Panc1 (cell line): ENCODE measurements at regions not wholly inside any gene's neighbourhood (a gene's known extent, or its start where the extent isn't known, plus 50 kb on each side); places are given as distances from the start of the nearest gene placed in this dataset.

ENCODE experiments used
- ATAC-seq: fragments of 200-7000 bp; cut with Tn5 transposase; 2 replicates; pipeline ENCODE4 v1.9.1; 2020; ENCODE audit warnings: mild to moderate bottlenecking, moderate library complexity
- BruUV-seq: library from RNA; stranded (reverse); fragments of 400-500 nt; replicated peaks from 2 replicates; lab custom pipeline; 2021; lab: Mats Ljungman, UMichigan
- CTCF ChIA-PET: fragments of 300-600 bp; sonication (Branson Sonifier 250); formaldehyde crosslinking; loops from one replicate; lab custom pipeline; 2022; ENCODE audit warnings: antibody characterized with exemption; lab: Charles Lee
- POLR2A ChIA-PET: fragments of 300-600 bp; sonication (Branson Sonifier 250); formaldehyde crosslinking; loops from one replicate; lab custom pipeline; 2022; ENCODE audit warnings: antibody characterized with exemption; lab: Charles Lee
- DNase-seq: peaks from one replicate; pipeline ENCODE4 v3.0.0-alpha.2; 2010; ENCODE audit warnings: low read depth, low spot score
- H3K27ac ChIP-seq: 2 replicates; pipeline ENCODE4 v1.5.1; 2011; ENCODE audit warnings: mild to moderate bottlenecking, low read length, inconsistent platforms
- H3K27me3 ChIP-seq: fragments of 200-500 bp; sonication (Bioruptor generic); 2 replicates; pipeline ENCODE4 v1.6.0; 2014; ENCODE audit warnings: low read length, inconsistent platforms; ENCODE audit not compliant: control insufficient read depth, insufficient read depth
- H3K36me3 ChIP-seq: fragments of 200-500 bp; sonication (Bioruptor generic); 2 replicates; pipeline ENCODE4 v1.5.1; 2014; ENCODE audit warnings: inconsistent platforms, mild to moderate bottlenecking, low read length, moderate library complexity; ENCODE audit not compliant: control insufficient read depth, insufficient read depth
- H3K4me1 ChIP-seq: 2 replicates; pipeline ENCODE4 v1.5.1; 2011; ENCODE audit warnings: inconsistent platforms, mild to moderate bottlenecking, low read length, moderate library complexity; ENCODE audit not compliant: control insufficient read depth, insufficient read depth
- H3K4me3 ChIP-seq, 2 experiments: 2 replicates each; pipeline ENCODE4 v1.5.1; 2011 to 2012; ENCODE audit warnings: low read depth in 2 of 2, low read length in 2 of 2, mild to moderate bottlenecking in 2 of 2, inconsistent platforms in 1 of 2, moderate library complexity in 1 of 2
- H3K9me3 ChIP-seq: fragments of 200-500 bp; sonication (Bioruptor generic); 2 replicates; pipeline ENCODE4 v1.5.1; 2014; ENCODE audit warnings: low read depth, mild to moderate bottlenecking, inconsistent platforms, low read length, moderate library complexity; ENCODE audit not compliant: control insufficient read depth, insufficient read depth
- POLR2AphosphoS5 ChIP-seq: IDR thresholded peaks from 2 replicates; pipeline ENCODE4 v1.6.1; 2012; ENCODE audit warnings: mild to moderate bottlenecking, low read depth, low read length, moderate library complexity
- SIN3A ChIP-seq: IDR thresholded peaks from 2 replicates; pipeline ENCODE4 v1.6.1; 2012; ENCODE audit warnings: low read depth, mild to moderate bottlenecking, low read length, moderate library complexity, borderline replicate concordance; ENCODE audit not compliant: insufficient read depth
- TCF7L2 ChIP-seq: IDR thresholded peaks from 2 replicates; pipeline ENCODE4 v1.6.1; 2011; ENCODE audit warnings: mild to moderate bottlenecking, low read depth, low read length, inconsistent platforms
- in situ Hi-C: cut with HindIII; loops from 2 replicates; pipeline ENCODE4 v1.10.0; 2016; ENCODE audit warnings: low sequenced_read_pairs, low pct_unique_long_range_greater_than_20kb
- intact Hi-C: fragments of 100-400 bp; cut with micrococcal nuclease; formaldehyde crosslinking; loops from one replicate; pipeline ENCODE4 v1.10.0; 2022; ENCODE audit not compliant: unreplicated experiment
- TF ChIP-seq, protein P1 (sequence below), 2 experiments: IDR thresholded peaks; 2 replicates each; pipeline ENCODE4 v1.6.1; 2011 to 2012; ENCODE audit warnings: low read depth in 2 of 2, control low read depth in 1 of 2, low read length in 1 of 2, mild to moderate bottlenecking in 1 of 2, moderate library complexity in 1 of 2; ENCODE audit not compliant: insufficient read depth in 1 of 2
- TF ChIP-seq, protein P2 (sequence below): fragments of 450-650 bp; IDR thresholded peaks from 2 replicates; pipeline ENCODE4 v1.5.1; 2017; ENCODE audit warnings: mild to moderate bottlenecking

DNA sequence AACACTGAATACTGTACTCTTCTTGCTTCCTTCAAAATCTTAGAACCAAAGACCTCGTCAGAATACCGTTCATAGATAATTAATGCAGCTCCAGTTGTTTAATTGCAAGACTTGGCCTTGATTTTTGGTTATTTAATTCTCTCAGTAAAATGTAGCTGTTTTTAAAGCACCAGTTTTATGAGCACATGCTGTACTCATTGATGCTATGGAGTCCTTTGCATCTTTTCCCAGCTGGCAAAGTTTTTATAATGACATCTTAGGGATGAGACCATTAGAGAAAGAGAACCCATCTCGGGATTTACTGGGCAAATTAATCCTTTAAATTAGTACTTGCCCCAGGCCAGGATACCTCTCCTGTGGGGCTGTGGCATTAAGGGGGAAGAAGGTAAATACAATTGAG is 199.3 kb downstream of the MEMO1 start:
- H3K9me3 ChIP-seq, result no peaks in the 10 kb centered on the region
- H3K27me3 ChIP-seq, result no peaks in the 10 kb centered on the region
- ATAC-seq (no peak), DNase-seq (no peak)
- TF ChIP-seq TCF7L2 (no peak), SIN3A (no peak), POLR2AphosphoS5 (no peak)
- TF ChIP-seq, protein P1, sequence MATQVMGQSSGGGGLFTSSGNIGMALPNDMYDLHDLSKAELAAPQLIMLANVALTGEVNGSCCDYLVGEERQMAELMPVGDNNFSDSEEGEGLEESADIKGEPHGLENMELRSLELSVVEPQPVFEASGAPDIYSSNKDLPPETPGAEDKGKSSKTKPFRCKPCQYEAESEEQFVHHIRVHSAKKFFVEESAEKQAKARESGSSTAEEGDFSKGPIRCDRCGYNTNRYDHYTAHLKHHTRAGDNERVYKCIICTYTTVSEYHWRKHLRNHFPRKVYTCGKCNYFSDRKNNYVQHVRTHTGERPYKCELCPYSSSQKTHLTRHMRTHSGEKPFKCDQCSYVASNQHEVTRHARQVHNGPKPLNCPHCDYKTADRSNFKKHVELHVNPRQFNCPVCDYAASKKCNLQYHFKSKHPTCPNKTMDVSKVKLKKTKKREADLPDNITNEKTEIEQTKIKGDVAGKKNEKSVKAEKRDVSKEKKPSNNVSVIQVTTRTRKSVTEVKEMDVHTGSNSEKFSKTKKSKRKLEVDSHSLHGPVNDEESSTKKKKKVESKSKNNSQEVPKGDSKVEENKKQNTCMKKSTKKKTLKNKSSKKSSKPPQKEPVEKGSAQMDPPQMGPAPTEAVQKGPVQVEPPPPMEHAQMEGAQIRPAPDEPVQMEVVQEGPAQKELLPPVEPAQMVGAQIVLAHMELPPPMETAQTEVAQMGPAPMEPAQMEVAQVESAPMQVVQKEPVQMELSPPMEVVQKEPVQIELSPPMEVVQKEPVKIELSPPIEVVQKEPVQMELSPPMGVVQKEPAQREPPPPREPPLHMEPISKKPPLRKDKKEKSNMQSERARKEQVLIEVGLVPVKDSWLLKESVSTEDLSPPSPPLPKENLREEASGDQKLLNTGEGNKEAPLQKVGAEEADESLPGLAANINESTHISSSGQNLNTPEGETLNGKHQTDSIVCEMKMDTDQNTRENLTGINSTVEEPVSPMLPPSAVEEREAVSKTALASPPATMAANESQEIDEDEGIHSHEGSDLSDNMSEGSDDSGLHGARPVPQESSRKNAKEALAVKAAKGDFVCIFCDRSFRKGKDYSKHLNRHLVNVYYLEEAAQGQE (IDR thresholded peaks at IDR 0.05; ENCODE audit: insufficient read depth in 1 of 2, low read depth in 2 of 2, low read length in 1 of 2), result no peak
- TF ChIP-seq, protein P2, sequence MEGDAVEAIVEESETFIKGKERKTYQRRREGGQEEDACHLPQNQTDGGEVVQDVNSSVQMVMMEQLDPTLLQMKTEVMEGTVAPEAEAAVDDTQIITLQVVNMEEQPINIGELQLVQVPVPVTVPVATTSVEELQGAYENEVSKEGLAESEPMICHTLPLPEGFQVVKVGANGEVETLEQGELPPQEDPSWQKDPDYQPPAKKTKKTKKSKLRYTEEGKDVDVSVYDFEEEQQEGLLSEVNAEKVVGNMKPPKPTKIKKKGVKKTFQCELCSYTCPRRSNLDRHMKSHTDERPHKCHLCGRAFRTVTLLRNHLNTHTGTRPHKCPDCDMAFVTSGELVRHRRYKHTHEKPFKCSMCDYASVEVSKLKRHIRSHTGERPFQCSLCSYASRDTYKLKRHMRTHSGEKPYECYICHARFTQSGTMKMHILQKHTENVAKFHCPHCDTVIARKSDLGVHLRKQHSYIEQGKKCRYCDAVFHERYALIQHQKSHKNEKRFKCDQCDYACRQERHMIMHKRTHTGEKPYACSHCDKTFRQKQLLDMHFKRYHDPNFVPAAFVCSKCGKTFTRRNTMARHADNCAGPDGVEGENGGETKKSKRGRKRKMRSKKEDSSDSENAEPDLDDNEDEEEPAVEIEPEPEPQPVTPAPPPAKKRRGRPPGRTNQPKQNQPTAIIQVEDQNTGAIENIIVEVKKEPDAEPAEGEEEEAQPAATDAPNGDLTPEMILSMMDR, result no peak
- ChIA-PET CTCF (interaction anchor here (0.8 kb wide), 1 partner anchor 1100 kb away, joined by 3 read pairs; no protein-coding TSS in a partner anchor), POLR2A (no interaction called here)
- no TSS peak for BruUV-seq
- no peak overlapping the region for H3K27ac ChIP-seq
- H3K36me3 ChIP-seq, result no peaks in the 10 kb centered on the region
- intact Hi-C loops, result no loop called here
- H3K4me3 ChIP-seq, result no peak overlapping the region
- H3K4me1 ChIP-seq, result no peaks in the 10 kb centered on the region
- in situ Hi-C loops, result no loop called here

DNA sequence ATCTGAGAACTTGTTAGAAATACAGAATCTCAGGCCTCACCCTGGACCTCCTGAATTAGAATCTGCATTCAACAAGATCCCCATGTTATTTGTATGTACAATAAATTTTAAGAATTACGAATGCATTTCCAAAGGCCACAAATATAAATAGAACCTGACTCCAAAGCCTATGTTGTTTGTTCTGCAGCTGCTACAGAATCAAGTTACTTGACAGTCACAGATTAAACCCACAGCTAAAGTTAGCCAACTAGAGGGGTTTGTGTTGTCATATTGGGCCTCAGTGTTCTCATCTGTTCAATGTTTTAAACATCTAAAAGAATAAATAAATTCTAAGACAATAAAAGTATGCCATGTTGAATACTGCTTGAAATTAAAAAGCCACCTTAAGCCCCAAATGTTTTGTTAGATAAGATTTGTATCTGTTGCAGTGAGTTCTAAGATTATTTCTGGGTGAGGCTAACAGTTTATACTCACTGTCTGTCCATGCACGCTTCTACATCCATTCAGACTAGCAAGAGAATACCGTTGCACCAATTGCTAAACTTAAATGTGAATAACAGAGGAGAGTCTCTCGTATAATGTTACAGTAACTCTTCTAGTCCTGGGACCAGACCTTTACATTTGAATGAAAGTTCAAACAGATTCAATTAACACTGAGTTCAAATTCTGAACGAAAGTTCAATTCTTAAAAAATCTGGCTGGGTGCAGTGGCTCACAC is 200.4 kb downstream of the MEMO1 start:
- DNase-seq, result no peak
- Histone ChIP-seq H3K27ac (no peak overlapping the region), H3K9me3 (no peaks in the 10 kb centered on the region), H3K27me3 (no peaks in the 10 kb centered on the region), H3K4me1 (no peaks in the 10 kb centered on the region), H3K4me3 (no peak overlapping the region), H3K36me3 (no peaks in the 10 kb centered on the region)
- POLR2A ChIA-PET, result interaction anchor here (0.6 kb wide), 1 partner anchor 26 kb away, joined by 3 read pairs; no protein-coding TSS in a partner anchor
- no TSS peak for BruUV-seq
- no peak for ATAC-seq
- intact Hi-C loops, result no loop called here
- CTCF ChIA-PET, result no interaction called here
- in situ Hi-C loops, result no loop called here
- TF ChIP-seq POLR2AphosphoS5 (no peak), TCF7L2 (no peak), SIN3A (no peak)
- TF ChIP-seq, protein P1 (IDR thresholded peaks at IDR 0.05; ENCODE audit: insufficient read depth in 1 of 2, low read depth in 2 of 2, low read length in 1 of 2), result no peak
- TF ChIP-seq, protein P2, result no peak
